ENCODE measurements at regions not wholly inside any gene's neighbourhood (a gene's known extent, or its start where the extent isn't known, plus 50 kb on each side); places are given as distances from the start of the nearest gene placed in this dataset.

DNA sequence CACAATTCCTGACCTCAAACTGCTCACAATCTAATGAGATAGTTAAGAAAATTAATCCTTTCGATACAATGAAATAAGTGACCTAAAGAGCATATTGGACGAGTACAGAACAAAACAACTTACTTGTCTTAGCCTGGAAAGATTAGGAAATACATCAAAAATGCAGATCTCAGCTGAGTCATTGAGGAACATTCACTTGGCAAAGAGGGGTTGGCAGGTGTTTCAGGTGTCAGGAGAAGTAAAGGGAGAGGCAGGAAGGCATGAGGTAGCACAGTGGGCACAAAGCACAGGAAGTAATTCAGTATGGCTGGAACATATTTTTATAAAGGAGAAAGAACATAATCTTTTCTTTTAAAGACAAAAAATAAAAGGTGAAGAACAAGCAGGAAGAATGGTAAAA is 628.8 kb upstream of the RGMB start:
- no peak overlapping the region for H3K27ac ChIP-seq (ENCODE audit: low read length)
- H3K9ac ChIP-seq (ENCODE audit: low read length) = no peak overlapping the region

DNA sequence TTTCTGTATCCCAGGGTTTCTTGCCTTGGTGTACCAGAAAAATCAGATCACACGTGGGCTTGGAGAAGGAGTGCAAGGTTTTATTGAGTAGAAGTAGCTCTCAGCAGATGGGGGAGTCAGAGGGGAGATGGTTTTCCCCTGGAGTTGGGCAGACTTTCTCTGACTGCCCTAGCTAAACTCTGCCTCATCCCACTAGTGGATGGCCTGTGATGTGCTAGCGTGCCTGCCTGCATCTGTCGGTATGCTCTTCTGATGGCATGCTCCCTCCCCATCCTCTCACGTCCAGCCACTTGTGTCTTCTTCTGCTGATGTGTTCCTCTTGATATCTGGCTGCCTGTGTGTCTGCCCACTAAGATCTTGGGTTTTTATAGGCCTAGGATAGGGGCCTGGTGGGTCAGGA is 616.1 kb upstream of the RGMB start:
- no peak overlapping the region for H3K27ac ChIP-seq (ENCODE audit: low read length)
- H3K9me2 ChIP-seq (ENCODE audit: insufficient read depth, low read length) = no peaks in the 10 kb centered on the region
- H2AFZ ChIP-seq (ENCODE audit: low read depth, low read length) = no peak overlapping the region
- no peaks in the 10 kb centered on the region for H3F3A ChIP-seq (ENCODE audit: insufficient read depth, low read length, poor library complexity, severe bottlenecking)
- H3K79me2 ChIP-seq (replicated peaks; ENCODE audit: insufficient read depth, low read length) = no peaks in the 10 kb centered on the region
- TF ChIP-seq EP300 (conservative IDR thresholded peaks at IDR 0.05; ENCODE audit: poor library complexity, severe bottlenecking) = no peak
- no peak for TF ChIP-seq RAD21 (conservative IDR thresholded peaks at IDR 0.05)
- TF ChIP-seq, protein P1, sequence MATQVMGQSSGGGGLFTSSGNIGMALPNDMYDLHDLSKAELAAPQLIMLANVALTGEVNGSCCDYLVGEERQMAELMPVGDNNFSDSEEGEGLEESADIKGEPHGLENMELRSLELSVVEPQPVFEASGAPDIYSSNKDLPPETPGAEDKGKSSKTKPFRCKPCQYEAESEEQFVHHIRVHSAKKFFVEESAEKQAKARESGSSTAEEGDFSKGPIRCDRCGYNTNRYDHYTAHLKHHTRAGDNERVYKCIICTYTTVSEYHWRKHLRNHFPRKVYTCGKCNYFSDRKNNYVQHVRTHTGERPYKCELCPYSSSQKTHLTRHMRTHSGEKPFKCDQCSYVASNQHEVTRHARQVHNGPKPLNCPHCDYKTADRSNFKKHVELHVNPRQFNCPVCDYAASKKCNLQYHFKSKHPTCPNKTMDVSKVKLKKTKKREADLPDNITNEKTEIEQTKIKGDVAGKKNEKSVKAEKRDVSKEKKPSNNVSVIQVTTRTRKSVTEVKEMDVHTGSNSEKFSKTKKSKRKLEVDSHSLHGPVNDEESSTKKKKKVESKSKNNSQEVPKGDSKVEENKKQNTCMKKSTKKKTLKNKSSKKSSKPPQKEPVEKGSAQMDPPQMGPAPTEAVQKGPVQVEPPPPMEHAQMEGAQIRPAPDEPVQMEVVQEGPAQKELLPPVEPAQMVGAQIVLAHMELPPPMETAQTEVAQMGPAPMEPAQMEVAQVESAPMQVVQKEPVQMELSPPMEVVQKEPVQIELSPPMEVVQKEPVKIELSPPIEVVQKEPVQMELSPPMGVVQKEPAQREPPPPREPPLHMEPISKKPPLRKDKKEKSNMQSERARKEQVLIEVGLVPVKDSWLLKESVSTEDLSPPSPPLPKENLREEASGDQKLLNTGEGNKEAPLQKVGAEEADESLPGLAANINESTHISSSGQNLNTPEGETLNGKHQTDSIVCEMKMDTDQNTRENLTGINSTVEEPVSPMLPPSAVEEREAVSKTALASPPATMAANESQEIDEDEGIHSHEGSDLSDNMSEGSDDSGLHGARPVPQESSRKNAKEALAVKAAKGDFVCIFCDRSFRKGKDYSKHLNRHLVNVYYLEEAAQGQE (IDR thresholded peaks at IDR 0.05; ENCODE audit: borderline replicate concordance) = no peak
- TF ChIP-seq EZH2 (IDR thresholded peaks at IDR 0.05; ENCODE audit: borderline replicate concordance, insufficient read depth, low read length, poor library complexity, severe bottlenecking) = no peak
- no peak overlapping the region for H3K4me3 ChIP-seq (ENCODE audit: low read length)
- no peak overlapping the region for H3K9ac ChIP-seq (ENCODE audit: low read length)
- H3K9me3 ChIP-seq (ENCODE audit: low read length) = no peaks in the 10 kb centered on the region
- H3K27me3 ChIP-seq (ENCODE audit: insufficient read depth, low read depth, low read length) = no peaks in the 10 kb centered on the region
- H4K20me1 ChIP-seq (ENCODE audit: insufficient read depth) = no peaks in the 10 kb centered on the region
- H3K4me2 ChIP-seq (ENCODE audit: low read length) = no peak overlapping the region
- no peaks in the 10 kb centered on the region for H3K36me3 ChIP-seq (ENCODE audit: insufficient read depth, low read length)

More for the DNA sequence above, 628.8 kb upstream of the RGMB start:
- Histone ChIP-seq H3K4me3 (ENCODE audit: low read length) (no peak overlapping the region), H3K9me2 (ENCODE audit: insufficient read depth, low read length) (no peaks in the 10 kb centered on the region), H3K36me3 (ENCODE audit: insufficient read depth, low read length) (no peaks in the 10 kb centered on the region), H2AFZ (ENCODE audit: low read depth, low read length) (no peak overlapping the region), H3K27me3 (ENCODE audit: insufficient read depth, low read depth, low read length) (no peaks in the 10 kb centered on the region), H4K20me1 (ENCODE audit: insufficient read depth) (no peaks in the 10 kb centered on the region), H3K9me3 (ENCODE audit: low read length) (no peaks in the 10 kb centered on the region), H3F3A (ENCODE audit: insufficient read depth, low read length, poor library complexity, severe bottlenecking) (no peaks in the 10 kb centered on the region), H3K4me2 (ENCODE audit: low read length) (no peak overlapping the region), H3K79me2 (replicated peaks; ENCODE audit: insufficient read depth, low read length) (no peaks in the 10 kb centered on the region)
- TF ChIP-seq SMC3 (conservative IDR thresholded peaks at IDR 0.05; ENCODE audit: poor library complexity) (no peak), TAF1 (IDR thresholded peaks at IDR 0.05; ENCODE audit: low read depth) (no peak), EZH2 (IDR thresholded peaks at IDR 0.05; ENCODE audit: borderline replicate concordance, insufficient read depth, low read length, poor library complexity, severe bottlenecking) (no peak), MXI1 (conservative IDR thresholded peaks at IDR 0.05; ENCODE audit: poor library complexity, severe bottlenecking) (no peak), EP300 (conservative IDR thresholded peaks at IDR 0.05; ENCODE audit: poor library complexity, severe bottlenecking) (no peak), CTCF (IDR thresholded peaks at IDR 0.05; ENCODE audit: poor library complexity, severe bottlenecking) (no peak), POLR2AphosphoS5 (IDR thresholded peaks at IDR 0.05) (no peak), RAD21 (conservative IDR thresholded peaks at IDR 0.05) (no peak)
- TF ChIP-seq, protein P1 (IDR thresholded peaks at IDR 0.05; ENCODE audit: borderline replicate concordance) = no peak
